ENCODE measurements at regions not wholly inside any gene's neighbourhood (a gene's known extent, or its start where the extent isn't known, plus 50 kb on each side); places are given as distances from the start of the nearest gene placed in this dataset.

- Histone ChIP-seq H3K27me3 (ENCODE audit: control insufficient read depth, insufficient read depth, low read length) (no peaks in the 10 kb centered on the region), H3K4me1 (ENCODE audit: control insufficient read depth, insufficient read depth, low read length) (no peaks in the 10 kb centered on the region), H3K27ac (ENCODE audit: low read length) (no peak overlapping the region), H3K9me3 (ENCODE audit: control insufficient read depth, insufficient read depth, low read depth, low read length) (no peaks in the 10 kb centered on the region), H3K4me3 (ENCODE audit: low read depth in 2 of 2, low read length in 2 of 2) (no peak overlapping the region), H3K36me3 (ENCODE audit: control insufficient read depth, insufficient read depth, low read length) (no peaks in the 10 kb centered on the region)
- ATAC-seq, result no peak
- no peak for DNase-seq (ENCODE audit: low read depth, low spot score)
- TF ChIP-seq CTCF (IDR thresholded peaks at IDR 0.05), result no peak
- TF ChIP-seq SIN3A (IDR thresholded peaks at IDR 0.05; ENCODE audit: borderline replicate concordance, insufficient read depth, low read depth, low read length), result no peak
- TF ChIP-seq POLR2AphosphoS5 (IDR thresholded peaks at IDR 0.05; ENCODE audit: low read depth, low read length), result no peak
- TF ChIP-seq REST (IDR thresholded peaks at IDR 0.05; ENCODE audit: insufficient read depth in 1 of 2, low read depth in 2 of 2, low read length in 1 of 2), result no peak
- no peak for TF ChIP-seq TCF7L2 (IDR thresholded peaks at IDR 0.05; ENCODE audit: low read depth, low read length)
- BruUV-seq (replicated peaks), result no TSS peak
- intact Hi-C loops (cut with micrococcal nuclease; ENCODE audit: unreplicated experiment) (no loop called here), in situ Hi-C loops (cut with HindIII; ENCODE audit: low pct_unique_long_range_greater_than_20kb, low sequenced_read_pairs) (no loop called here)
- POLR2A ChIA-PET, result no interaction called here
- CTCF ChIA-PET, result no interaction called here
Observed at GRCh38 chr21:20646431-20647165, 351.6 kb upstream of the NCAM2 start.

GRCh38 chr21:20647607-20648006 lies 350.6 kb upstream of the NCAM2 start:
- TF ChIP-seq TCF7L2 (IDR thresholded peaks at IDR 0.05; ENCODE audit: low read depth, low read length) (no peak), CTCF (IDR thresholded peaks at IDR 0.05) (no peak), SIN3A (IDR thresholded peaks at IDR 0.05; ENCODE audit: borderline replicate concordance, insufficient read depth, low read depth, low read length) (no peak), POLR2AphosphoS5 (IDR thresholded peaks at IDR 0.05; ENCODE audit: low read depth, low read length) (no peak), REST (IDR thresholded peaks at IDR 0.05; ENCODE audit: insufficient read depth in 1 of 2, low read depth in 2 of 2, low read length in 1 of 2) (no peak)
- no TSS peak for BruUV-seq (replicated peaks)
- intact Hi-C loops (cut with micrococcal nuclease; ENCODE audit: unreplicated experiment), result no loop called here
- in situ Hi-C loops (cut with HindIII; ENCODE audit: low pct_unique_long_range_greater_than_20kb, low sequenced_read_pairs), result no loop called here
- Histone ChIP-seq H3K27me3 (ENCODE audit: control insufficient read depth, insufficient read depth, low read length) (no peaks in the 10 kb centered on the region), H3K4me3 (ENCODE audit: low read depth in 2 of 2, low read length in 2 of 2) (no peak overlapping the region), H3K9me3 (ENCODE audit: control insufficient read depth, insufficient read depth, low read depth, low read length) (no peaks in the 10 kb centered on the region), H3K36me3 (ENCODE audit: control insufficient read depth, insufficient read depth, low read length) (no peaks in the 10 kb centered on the region), H3K4me1 (ENCODE audit: control insufficient read depth, insufficient read depth, low read length) (no peaks in the 10 kb centered on the region), H3K27ac (ENCODE audit: low read length) (no peak overlapping the region)
- ChIA-PET POLR2A (no interaction called here), CTCF (no interaction called here)
- DNase-seq (ENCODE audit: low read depth, low spot score), result no peak
- ATAC-seq, result no peak
